H1 (cell line): ENCODE measurements at regions not wholly inside any gene's neighbourhood (a gene's known extent, or its start where the extent isn't known, plus 50 kb on each side); places are given as distances from the start of the nearest gene placed in this dataset.

Source experiments
- CTCF ChIA-PET: fragments of 300-600 bp; sonication (Branson Sonifier 250); formaldehyde crosslinking; loops from one replicate; lab custom pipeline; 2021; ENCODE audit not compliant: partially characterized antibody; lab: Charles Lee
- POLR2A ChIA-PET: fragments of 300-600 bp; sonication (Branson Sonifier 250); formaldehyde crosslinking; loops from one replicate; lab custom pipeline; 2021; ENCODE audit warnings: inconsistent platforms; ENCODE audit not compliant: partially characterized antibody; lab: Charles Lee
- DNase-seq, 2 experiments: peaks; one replicate each; pipeline versions ENCODE4 v3.0.0 to v3.0.0-alpha.2; 2010 to 2022; ENCODE audit warnings: low spot score in 2 of 2, low read depth in 1 of 2, mixed read lengths in 1 of 2
- FAIRE-seq: peaks from 2 replicates; lab custom pipeline; 2011; peaks lifted over from hg19 to GRCh38; lab: Jason Lieb, UNC
- H2AFZ ChIP-seq: 2 replicates; pipeline ENCODE4 v1.8.1; 2012; ENCODE audit warnings: low read length, inconsistent platforms
- H2AK5ac ChIP-seq: 2 replicates; pipeline ENCODE4 v1.6.1; 2013; ENCODE audit warnings: low read depth, low read length
- H2BK120ac ChIP-seq: replicated peaks from 2 replicates; pipeline ENCODE3; 2013; ENCODE audit warnings: low read depth, low read length, inconsistent platforms
- H2BK12ac ChIP-seq: 2 replicates; pipeline ENCODE4 v1.6.1; 2013; ENCODE audit warnings: low read depth, low read length
- H2BK15ac ChIP-seq: 2 replicates; pipeline ENCODE4 v1.6.1; 2013; ENCODE audit warnings: low read length
- H2BK20ac ChIP-seq: 2 replicates; pipeline ENCODE4 v1.6.1; 2013; ENCODE audit warnings: low read length
- H2BK5ac ChIP-seq: 2 replicates; pipeline ENCODE4 v1.6.1; 2013; ENCODE audit warnings: low read depth, low read length
- H3K14ac ChIP-seq: 2 replicates; pipeline ENCODE4 v1.6.1; 2013; ENCODE audit warnings: inconsistent platforms; ENCODE audit not compliant: insufficient read length
- H3K18ac ChIP-seq: 2 replicates; pipeline ENCODE4 v1.6.1; 2013; ENCODE audit warnings: low read length; ENCODE audit errors: extremely low read depth
- H3K23ac ChIP-seq: 2 replicates; pipeline ENCODE4 v1.6.1; 2013; ENCODE audit warnings: inconsistent platforms; ENCODE audit not compliant: insufficient read length
- H3K23me2 ChIP-seq: 2 replicates; pipeline ENCODE4 v1.6.1; 2013; ENCODE audit warnings: low read depth, low read length
- H3K27ac ChIP-seq: 2 replicates; pipeline ENCODE4 v1.6.1; 2011; ENCODE audit warnings: low read depth, low read length, inconsistent platforms
- H3K27me3 ChIP-seq, 4 experiments: replicated peaks in 1 of 4; 1 replicate in 1 of 4; 2 replicates in 3 of 4; pipeline versions ENCODE4 v1.6.1 to v1.8.1; 2011 to 2013; ENCODE audit warnings: low read length in 3 of 4, mild to moderate bottlenecking in 3 of 4, inconsistent platforms in 2 of 4, mixed read lengths in 2 of 4, moderate library complexity in 1 of 4; ENCODE audit not compliant: control insufficient read depth in 3 of 4, insufficient read depth in 3 of 4; ENCODE audit errors: extremely low read depth in 1 of 4
- H3K36me3 ChIP-seq, 4 experiments: 2 replicates each; pipeline versions ENCODE4 v1.6.1 to v1.8.1; 2011 to 2013; ENCODE audit warnings: mild to moderate bottlenecking in 4 of 4, low read length in 3 of 4, moderate library complexity in 2 of 4, control low read depth in 1 of 4, inconsistent platforms in 1 of 4; ENCODE audit not compliant: insufficient read depth in 4 of 4, control insufficient read depth in 2 of 4
- H3K4ac ChIP-seq: replicated peaks from 2 replicates; pipeline ENCODE3; 2013; ENCODE audit warnings: low read length, low read depth, mixed read lengths, inconsistent platforms; ENCODE audit not compliant: insufficient read length
- H3K4me1 ChIP-seq, 4 experiments: replicated peaks in 1 of 4; 1 replicate in 1 of 4; 2 replicates in 3 of 4; pipeline versions ENCODE4 v1.6.1 to v1.8.1; 2011 to 2013; ENCODE audit warnings: low read length in 3 of 4, inconsistent platforms in 2 of 4, mixed read lengths in 1 of 4; ENCODE audit not compliant: insufficient read depth in 4 of 4, control insufficient read depth in 3 of 4
- H3K4me2 ChIP-seq, 2 experiments: 2 replicates each; pipeline versions ENCODE4 v1.6.1 to v1.8.1; 2011 to 2013; ENCODE audit warnings: low read depth in 2 of 2, low read length in 2 of 2, control low read depth in 1 of 2, inconsistent platforms in 1 of 2, mild to moderate bottlenecking in 1 of 2; ENCODE audit not compliant: insufficient read depth in 1 of 2
- H3K4me3 ChIP-seq, 4 experiments: fragments of 200-600, 300-600 bp in 1 of 4; sonication (generic), shearing (Covaris generic), sonication (Bioruptor Twin) in 1 of 4; 2 replicates each; pipeline versions ENCODE4 v1.5.1 to v1.8.1; 2011 to 2016; ENCODE audit warnings: low read length in 4 of 4, low read depth in 3 of 4, control low read depth in 2 of 4, inconsistent platforms in 2 of 4, mild to moderate bottlenecking in 2 of 4, mixed read lengths in 1 of 4, moderate library complexity in 1 of 4; ENCODE audit not compliant: insufficient read depth in 2 of 4; ENCODE audit errors: extremely low read depth in 1 of 4
- H3K56ac ChIP-seq: replicated peaks from 2 replicates; pipeline ENCODE3; 2013; ENCODE audit warnings: low read depth, mild to moderate bottlenecking, mixed read lengths, low read length, inconsistent platforms; ENCODE audit not compliant: insufficient read length
- H3K79me1 ChIP-seq: 2 replicates; pipeline ENCODE4 v1.6.1; 2013; ENCODE audit warnings: low read depth, low read length, control low read depth
- H3K79me2 ChIP-seq, 2 experiments: 2 replicates each; pipeline versions ENCODE4 v1.6.1 to v1.8.1; 2012 to 2013; ENCODE audit warnings: low read length in 2 of 2, mild to moderate bottlenecking in 2 of 2, inconsistent platforms in 1 of 2; ENCODE audit not compliant: insufficient read depth in 2 of 2, control insufficient read depth in 1 of 2
- H3K9ac ChIP-seq, 4 experiments: replicated peaks in 1 of 4; 1 replicate in 1 of 4; 2 replicates in 3 of 4; pipeline versions ENCODE4 v1.6.1 to v1.8.1; 2011 to 2013; ENCODE audit warnings: low read depth in 3 of 4, low read length in 3 of 4, control low read depth in 2 of 4, mild to moderate bottlenecking in 2 of 4, moderate library complexity in 2 of 4, inconsistent platforms in 1 of 4; ENCODE audit errors: extremely low read depth in 1 of 4
- H3K9me3 ChIP-seq, 2 experiments: 2 replicates each; pipeline versions ENCODE4 v1.6.1 to v1.8.1; 2012 to 2013; ENCODE audit warnings: mild to moderate bottlenecking in 2 of 2, moderate library complexity in 2 of 2, control low read depth in 1 of 2, inconsistent platforms in 1 of 2, low read depth in 1 of 2, low read length in 1 of 2, mixed read lengths in 1 of 2; ENCODE audit not compliant: insufficient read depth in 2 of 2
- H4K20me1 ChIP-seq, 2 experiments: replicated peaks in 1 of 2; 2 replicates each; pipeline versions ENCODE3 to v1.8.1; 2011 to 2013; ENCODE audit warnings: inconsistent platforms in 2 of 2, low read length in 2 of 2, mild to moderate bottlenecking in 1 of 2; ENCODE audit not compliant: insufficient read depth in 2 of 2, control insufficient read depth in 1 of 2
- H4K5ac ChIP-seq: 2 replicates; pipeline ENCODE4 v1.6.1; 2013; ENCODE audit warnings: low read length, low read depth, mixed read lengths, inconsistent platforms; ENCODE audit not compliant: insufficient read length
- H4K8ac ChIP-seq: 2 replicates; pipeline ENCODE4 v1.8.0; 2013; ENCODE audit warnings: mild to moderate bottlenecking, moderate library complexity, low read length, inconsistent platforms; ENCODE audit not compliant: insufficient read depth; ENCODE audit errors: extremely low read depth
- H4K91ac ChIP-seq: replicated peaks from 2 replicates; pipeline ENCODE3; 2013; ENCODE audit warnings: low read length, mixed read lengths, inconsistent platforms; ENCODE audit not compliant: insufficient read length
- ASH2L ChIP-seq: fragments of 200-600, 300-600 bp; sonication (generic); IDR thresholded peaks from one replicate; pipeline ENCODE4 v1.7.1; 2017; ENCODE audit warnings: low read length
- CEBPB ChIP-seq: IDR thresholded peaks from 2 replicates; pipeline ENCODE4 v1.6.1; 2012; ENCODE audit warnings: low read depth, low read length
- CHD1 ChIP-seq: IDR thresholded peaks from 2 replicates; pipeline ENCODE4 v1.6.1; 2012; ENCODE audit warnings: low read depth, low read length, improper control_type of control experiment
- EP300 ChIP-seq, 2 experiments: IDR thresholded peaks; 1 replicate in 1 of 2; 2 replicates in 1 of 2; pipeline ENCODE4 v1.6.1; 2011 to 2012; ENCODE audit warnings: low read depth in 2 of 2, low read length in 2 of 2, mild to moderate bottlenecking in 2 of 2, borderline replicate concordance in 1 of 2, inconsistent platforms in 1 of 2, moderate library complexity in 1 of 2
- EZH2 ChIP-seq: fragments of 200-600 bp; sonication (generic); IDR thresholded peaks from 2 replicates; pipeline ENCODE4 v1.7.1; 2012; ENCODE audit warnings: low read depth, mild to moderate bottlenecking, moderate library complexity, low read length, inconsistent platforms; ENCODE audit not compliant: severe bottlenecking
- JUN ChIP-seq: IDR thresholded peaks from 2 replicates; pipeline ENCODE4 v1.6.1; 2011; ENCODE audit warnings: low read depth, mild to moderate bottlenecking, improper control_type of control experiment, low read length
- KDM5A ChIP-seq: fragments of 200-600 bp; IDR thresholded peaks from 2 replicates; pipeline ENCODE4 v1.7.1; 2012; ENCODE audit warnings: mild to moderate bottlenecking, low read length, inconsistent platforms, mixed read lengths
- MAFK ChIP-seq: IDR thresholded peaks from 2 replicates; pipeline ENCODE4 v1.6.1; 2012; ENCODE audit warnings: low read depth, mild to moderate bottlenecking, improper control_type of control experiment, low read length
- PHF8 ChIP-seq: fragments of 200-600 bp; sonication (generic); conservative IDR thresholded peaks from 2 replicates; pipeline ENCODE4 v1.7.1; 2012; ENCODE audit warnings: low read depth, mild to moderate bottlenecking, inconsistent platforms, low read length, moderate library complexity
- POLR2A ChIP-seq, 2 experiments: IDR thresholded peaks; 1 replicate in 1 of 2; 2 replicates in 1 of 2; pipeline ENCODE4 v1.6.1; 2011; ENCODE audit warnings: low read depth in 2 of 2, low read length in 2 of 2, mild to moderate bottlenecking in 2 of 2; ENCODE audit errors: control extremely low read depth in 1 of 2
- SIX5 ChIP-seq: IDR thresholded peaks from 2 replicates; pipeline ENCODE4 v1.6.1; 2011; ENCODE audit warnings: mild to moderate bottlenecking, low read depth, low read length
- SRF ChIP-seq: IDR thresholded peaks from 2 replicates; pipeline ENCODE4 v1.6.1; 2011; ENCODE audit warnings: mild to moderate bottlenecking, low read depth, low read length, moderate library complexity
- TAF1 ChIP-seq: IDR thresholded peaks from 2 replicates; pipeline ENCODE4 v1.6.1; 2011; ENCODE audit warnings: mild to moderate bottlenecking, low read depth, low read length
- TAF7 ChIP-seq: optimal IDR thresholded peaks from 2 replicates; pipeline ENCODE3; 2011; ENCODE audit warnings: low read depth, mild to moderate bottlenecking, inconsistent platforms, low read length, moderate library complexity, borderline replicate concordance
- WGBS, 2 experiments: shearing (Covaris generic) in 1 of 2; methylation state at CpG; one replicate each; pipeline versions ENCODE4 v1.1.6 to v1.1.7; 2013 to 2015; ENCODE audit warnings: low lambda C conversion rate in 2 of 2, mixed read lengths in 2 of 2, inconsistent platforms in 1 of 2, low coverage in 1 of 2, missing lambda C conversion rate in 1 of 2; ENCODE audit not compliant: insufficient replicate concordance in 2 of 2, insufficient coverage in 1 of 2, insufficient read length in 1 of 2; ENCODE audit errors: extremely low coverage in 1 of 2, missing lambda C conversion rate in 1 of 2; 5-methylcytosine and 5-hydroxymethylcytosine counted together

GRCh38 chr5:170178814-170179213 lies 54.0 kb upstream of the C5orf58 start:
- Histone ChIP-seq H4K8ac (no peak overlapping the region), H2AK5ac (no peak overlapping the region)
- WGBS, 2 experiments: 93% methylated on average over 8 of the region's 8 CpGs; no CpG with 5 or more reads in 1 of the 2 experiments
- no peak for TF ChIP-seq TAF7
- no peak for TF ChIP-seq CEBPB
- TF ChIP-seq PHF8: no peak
- TF ChIP-seq EP300 (IDR thresholded peaks at IDR 0.05; ENCODE audit: borderline replicate concordance in 1 of 2, low read depth in 2 of 2, low read length in 2 of 2): no peak
- TF ChIP-seq MAFK: no peak
- no peak for TF ChIP-seq EZH2
- no peak for TF ChIP-seq POLR2A (IDR thresholded peaks at IDR 0.05; ENCODE audit: control extremely low read depth in 1 of 2, low read depth in 2 of 2, low read length in 2 of 2)
- TF ChIP-seq SRF: no peak
- TF ChIP-seq SIX5: no peak
- TF ChIP-seq KDM5A: no peak
- no peak for TF ChIP-seq JUN
- TF ChIP-seq ASH2L: no peak
- no peak for TF ChIP-seq CHD1
- TF ChIP-seq TAF1: no peak
- TF ChIP-seq, all 59 proteins: peak for 0
- DNase-seq: no peak
- Histone ChIP-seq H3K4me1 (no peaks in the 10 kb centered on the region), H3K79me1 (no peaks in the 10 kb centered on the region), H3K4me2 (no peak overlapping the region), H3K56ac (no peak overlapping the region), H2BK120ac (no peak overlapping the region), H2BK15ac (no peak overlapping the region), H3K4ac (no peak overlapping the region), H3K23ac (no peak overlapping the region), H3K9ac (no peak overlapping the region), H3K18ac (no peak overlapping the region), H3K23me2 (no peaks in the 10 kb centered on the region), H2BK12ac (no peak overlapping the region), H4K20me1 (no peaks in the 10 kb centered on the region), H3K79me2 (no peaks in the 10 kb centered on the region), H3K4me3 (no peak overlapping the region), H3K9me3 (no peaks in the 10 kb centered on the region), H2AFZ (no peak overlapping the region), H2BK5ac (no peak overlapping the region), H3K27ac (no peak overlapping the region), H4K5ac (no peak overlapping the region), H3K14ac (no peak overlapping the region), H2BK20ac (no peak overlapping the region), H3K36me3 (no peaks in the 10 kb centered on the region), H4K91ac (no peak overlapping the region), H3K27me3 (no peaks in the 10 kb centered on the region)
- ChIA-PET POLR2A (no interaction called here), CTCF (interaction anchor here (0.9 to 9.4 kb wide), 9 partner anchors 8 to 1421 kb away, joined by 3 to 217 read pairs (median 4); partner anchors contain the start of gene FOXI1)
- no peak for FAIRE-seq
